ENCODE measurements at regions not wholly inside any gene's neighbourhood (a gene's known extent, or its start where the extent isn't known, plus 50 kb on each side); places are given as distances from the start of the nearest gene placed in this dataset.

- TF ChIP-seq, protein P1, sequence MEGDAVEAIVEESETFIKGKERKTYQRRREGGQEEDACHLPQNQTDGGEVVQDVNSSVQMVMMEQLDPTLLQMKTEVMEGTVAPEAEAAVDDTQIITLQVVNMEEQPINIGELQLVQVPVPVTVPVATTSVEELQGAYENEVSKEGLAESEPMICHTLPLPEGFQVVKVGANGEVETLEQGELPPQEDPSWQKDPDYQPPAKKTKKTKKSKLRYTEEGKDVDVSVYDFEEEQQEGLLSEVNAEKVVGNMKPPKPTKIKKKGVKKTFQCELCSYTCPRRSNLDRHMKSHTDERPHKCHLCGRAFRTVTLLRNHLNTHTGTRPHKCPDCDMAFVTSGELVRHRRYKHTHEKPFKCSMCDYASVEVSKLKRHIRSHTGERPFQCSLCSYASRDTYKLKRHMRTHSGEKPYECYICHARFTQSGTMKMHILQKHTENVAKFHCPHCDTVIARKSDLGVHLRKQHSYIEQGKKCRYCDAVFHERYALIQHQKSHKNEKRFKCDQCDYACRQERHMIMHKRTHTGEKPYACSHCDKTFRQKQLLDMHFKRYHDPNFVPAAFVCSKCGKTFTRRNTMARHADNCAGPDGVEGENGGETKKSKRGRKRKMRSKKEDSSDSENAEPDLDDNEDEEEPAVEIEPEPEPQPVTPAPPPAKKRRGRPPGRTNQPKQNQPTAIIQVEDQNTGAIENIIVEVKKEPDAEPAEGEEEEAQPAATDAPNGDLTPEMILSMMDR (IDR thresholded peaks at IDR 0.05) = no peak
- TF ChIP-seq POLR2A (IDR thresholded peaks at IDR 0.05) = no peak
Measured at GRCh38 chr13:37448153-37448552, 150.4 kb downstream of the POSTN start.
